ENCODE measurements at regions not wholly inside any gene's neighbourhood (a gene's known extent, or its start where the extent isn't known, plus 50 kb on each side); places are given as distances from the start of the nearest gene placed in this dataset.
"Not testable (repeated sequence)": the region's sequence is repeated elsewhere in the genome, so short reads cannot be mapped to it uniquely, and the experiment has no call there.

DNA sequence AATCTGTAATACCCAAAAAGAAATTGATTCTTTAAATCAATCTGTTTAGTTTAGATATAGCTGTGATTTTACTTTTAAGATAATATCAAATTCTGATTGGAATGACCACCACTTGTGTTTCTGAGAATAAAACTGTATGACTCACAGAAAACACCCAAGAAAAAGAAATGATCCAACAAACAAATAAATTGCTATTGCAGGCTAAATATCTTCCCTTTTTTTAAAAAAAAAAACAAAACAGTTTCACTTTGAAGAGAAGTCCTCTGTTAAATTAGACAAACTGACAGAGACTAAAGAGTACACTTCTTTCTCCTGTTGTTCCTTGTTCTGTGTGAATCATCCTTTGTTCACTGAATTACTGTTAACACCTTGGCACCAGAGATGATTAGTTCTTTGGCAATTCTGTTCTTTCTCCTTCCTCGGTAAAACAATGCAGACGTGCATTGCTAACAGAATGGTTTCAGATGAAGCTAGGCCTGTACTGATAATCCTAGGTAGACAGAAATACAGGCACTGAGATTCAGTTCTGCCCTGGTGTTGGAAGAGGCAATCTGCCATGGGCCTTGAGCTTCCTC is 895.2 kb upstream of the CITED2 start:
- DNase-seq (ENCODE audit: low spot score), result no peak
- no peak for ATAC-seq

DNA sequence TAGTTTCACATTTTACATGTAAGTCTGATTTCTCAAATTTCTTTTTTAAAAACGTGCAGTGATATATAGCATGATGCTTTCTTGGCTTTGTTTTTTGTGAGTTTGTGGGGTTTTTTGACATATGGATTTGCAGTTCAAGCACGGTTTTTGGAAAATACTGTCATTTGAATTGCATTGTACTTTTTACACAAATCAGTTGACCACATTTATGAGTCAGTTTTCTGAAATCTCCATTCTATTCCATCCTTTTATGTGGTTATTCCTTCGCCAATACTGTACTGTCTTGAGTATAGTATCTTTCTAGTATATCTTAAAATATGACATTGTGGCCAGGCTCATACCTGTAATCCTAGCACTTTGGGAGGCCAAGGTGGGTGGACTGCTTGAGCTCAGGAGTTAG is 890.0 kb upstream of the CITED2 start:
- ATAC-seq (no peak), DNase-seq (ENCODE audit: low spot score) (no peak)

GRCh38 chr6:140258302-140258701 is 883.9 kb upstream of the CITED2 start:
- ATAC-seq; DNase-seq (ENCODE audit: low spot score): not testable (repeated sequence)

DNA sequence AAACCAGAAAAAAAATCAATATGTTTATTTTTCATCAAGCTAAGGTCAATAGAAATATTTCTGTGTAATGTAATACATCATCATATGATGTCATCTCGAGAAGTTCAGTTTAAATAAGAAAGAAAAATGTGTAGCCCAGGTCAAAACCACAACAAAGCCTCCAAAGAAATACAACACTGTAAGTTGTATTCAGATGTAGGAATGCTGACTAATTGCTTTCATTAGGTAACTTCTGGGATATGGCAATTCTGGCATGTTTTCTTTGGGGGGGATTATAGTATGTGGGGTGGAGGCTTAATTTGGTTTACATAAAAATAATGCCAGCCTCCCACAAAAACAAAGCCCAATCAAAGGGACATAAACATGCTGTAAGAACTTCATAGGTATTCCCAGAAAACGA is 881.8 kb upstream of the CITED2 start:
- ATAC-seq (no peak), DNase-seq (ENCODE audit: low spot score) (no peak)

DNA sequence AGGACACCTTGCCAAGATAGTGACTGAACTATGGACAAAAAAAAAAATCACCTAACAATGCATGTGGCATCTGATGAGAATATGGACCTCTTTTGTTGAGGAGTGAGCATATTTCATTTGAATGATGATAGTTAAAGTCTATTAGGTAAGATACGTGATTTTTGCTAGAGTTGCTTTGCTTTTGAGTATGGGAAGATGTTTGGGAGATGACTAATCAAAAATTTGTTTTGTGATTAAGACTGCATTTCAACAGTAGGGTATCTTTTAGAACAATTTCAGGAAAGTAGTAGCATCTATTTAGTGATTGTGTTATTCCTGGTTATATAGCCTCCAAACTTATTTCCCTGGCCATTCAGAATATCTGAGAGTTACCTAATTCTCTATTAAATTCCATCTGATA is 878.6 kb upstream of the CITED2 start:
- ATAC-seq (no peak), DNase-seq (ENCODE audit: low spot score) (no peak)

DNA sequence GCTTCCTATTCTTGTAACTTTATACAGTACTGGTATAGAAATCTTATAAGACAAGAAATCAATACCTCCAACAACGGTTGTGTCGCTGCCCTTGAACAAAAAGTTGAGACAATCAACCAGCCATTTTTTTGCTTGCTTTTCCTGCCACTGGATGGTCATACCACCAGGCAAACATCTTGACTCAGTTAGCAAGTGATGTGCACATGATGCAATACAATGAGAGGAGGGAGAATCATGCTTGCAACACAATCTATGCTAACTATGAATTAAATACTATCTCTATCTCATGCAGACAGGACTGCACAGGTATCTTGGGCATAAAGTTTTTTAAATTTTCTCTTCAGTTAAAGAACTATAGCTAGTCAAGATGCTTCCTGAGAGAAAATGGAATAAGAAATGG is 877.7 kb upstream of the CITED2 start:
- ATAC-seq, result no peak

DNA sequence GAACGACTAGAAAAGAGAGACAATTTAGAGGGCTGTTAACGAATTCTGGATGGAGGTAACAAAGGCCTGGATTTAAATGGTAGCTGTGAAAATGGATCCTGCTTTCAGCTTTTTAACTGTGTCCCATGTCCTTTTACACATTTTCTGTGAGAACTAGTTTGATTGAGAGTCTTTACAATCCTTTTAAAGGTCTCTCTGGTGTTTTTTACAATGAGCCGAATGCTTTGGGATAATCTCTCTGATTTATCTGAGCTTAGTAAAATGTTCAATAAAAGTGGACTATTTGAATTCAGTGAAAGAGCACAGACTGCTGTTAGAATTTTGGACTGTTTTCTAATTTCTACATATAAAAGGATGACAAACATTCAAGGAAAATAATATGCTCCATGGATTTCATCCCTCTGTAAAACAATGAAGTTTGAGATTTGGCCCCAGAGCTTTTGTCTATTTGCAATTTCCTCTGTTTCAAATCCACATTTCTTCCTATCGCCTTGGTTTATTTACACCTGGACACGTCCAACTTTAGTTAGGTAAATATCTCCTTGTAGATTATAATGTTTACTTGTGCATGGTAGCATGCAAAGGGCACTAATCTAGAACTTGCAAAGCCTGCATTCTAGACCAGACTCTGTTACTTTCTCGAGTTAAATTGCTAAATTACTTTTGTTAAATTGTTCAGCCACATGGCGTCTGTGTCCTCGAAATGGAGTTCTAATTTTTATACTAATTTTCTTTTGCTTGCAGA is 871.0 kb upstream of the CITED2 start:
- ATAC-seq, result peak; percentile 23
- DNase-seq (ENCODE audit: low spot score), result no peak

More for the DNA sequence above, 877.7 kb upstream of the CITED2 start:
- no peak for DNase-seq (ENCODE audit: low spot score)

GRCh38 chr6:140237251-140237650 is 862.8 kb upstream of the CITED2 start:
- DNase-seq (ENCODE audit: low spot score) (no peak), ATAC-seq (no peak)

- ATAC-seq (no peak), DNase-seq (ENCODE audit: low spot score) (no peak)
Observed at GRCh38 chr6:140236732-140237131, 862.3 kb upstream of the CITED2 start.

- ATAC-seq, result no peak
- no peak for DNase-seq (ENCODE audit: low spot score)
Observed at GRCh38 chr6:140230282-140230681, 855.8 kb upstream of the CITED2 start.

GRCh38 chr6:140228491-140228890 is 854.0 kb upstream of the CITED2 start:
- no peak for ATAC-seq

DNA sequence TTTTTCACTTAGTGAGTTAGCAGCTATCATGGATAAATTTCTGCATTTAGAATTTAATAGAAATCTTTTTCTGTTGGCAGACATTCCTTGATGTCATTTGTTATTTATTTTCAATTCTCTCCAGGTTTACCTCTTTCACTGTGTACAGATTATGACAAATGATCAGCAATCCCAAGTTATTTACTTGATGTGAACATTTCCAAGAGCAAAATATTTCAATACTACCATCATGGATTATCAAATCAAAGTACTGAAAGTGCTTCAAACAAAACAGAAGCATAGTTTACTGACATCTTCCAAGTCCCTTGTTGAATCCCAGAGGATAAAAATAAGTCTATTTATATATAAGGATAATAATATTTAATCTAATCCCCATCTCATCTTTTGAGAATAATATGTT is 852.2 kb upstream of the CITED2 start:
- ATAC-seq, result no peak
- DNase-seq (ENCODE audit: low spot score), result no peak

More at GRCh38 chr6:140228491-140228890, 854.0 kb upstream of the CITED2 start:
- DNase-seq (ENCODE audit: low spot score), result no peak

GRCh38 chr6:140225701-140226436 is 851.4 kb upstream of the CITED2 start:
- DNase-seq (ENCODE audit: low spot score), result no peak
- no peak for ATAC-seq

DNA sequence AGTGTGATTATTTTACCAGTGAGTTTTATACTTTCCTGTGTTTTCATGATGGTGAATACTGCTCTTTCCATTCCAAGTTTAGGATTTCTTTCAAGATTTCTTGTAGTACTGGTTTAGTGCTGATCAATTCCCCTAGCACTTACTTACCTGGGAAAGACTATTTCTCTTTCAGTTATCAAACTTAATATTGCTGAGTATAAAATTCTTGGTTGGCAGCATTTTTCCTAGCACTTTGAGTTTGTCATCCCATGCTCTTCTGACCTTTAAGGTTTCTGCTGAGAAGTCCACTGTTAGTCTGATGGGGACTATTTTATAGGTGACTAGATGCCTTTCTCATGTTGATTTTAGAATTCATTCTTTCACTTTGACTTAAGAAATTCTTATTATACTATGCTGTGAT is 842.8 kb upstream of the CITED2 start:
- DNase-seq (ENCODE audit: low spot score) (no peak), ATAC-seq (no peak)

DNA sequence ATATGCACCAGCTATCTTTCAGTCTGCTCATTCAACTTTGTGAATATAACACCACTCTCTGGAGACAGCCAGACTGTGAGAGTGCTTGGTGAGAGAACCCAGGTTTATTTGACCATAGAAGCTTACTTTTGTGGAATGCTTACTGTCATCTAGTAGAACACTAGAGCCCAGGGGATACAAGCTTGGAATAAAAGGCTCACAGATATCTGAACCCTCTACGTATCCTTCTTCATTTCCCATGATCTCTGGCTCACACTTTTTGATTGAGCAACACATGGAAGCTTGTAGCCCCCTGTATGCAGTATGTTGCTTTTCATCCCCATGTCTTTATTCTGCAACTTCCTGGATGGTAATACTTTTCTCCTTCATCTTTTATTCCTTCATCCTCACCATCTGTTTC is 835.3 kb upstream of the CITED2 start:
- ATAC-seq (no peak), DNase-seq (ENCODE audit: low spot score) (no peak)

DNA sequence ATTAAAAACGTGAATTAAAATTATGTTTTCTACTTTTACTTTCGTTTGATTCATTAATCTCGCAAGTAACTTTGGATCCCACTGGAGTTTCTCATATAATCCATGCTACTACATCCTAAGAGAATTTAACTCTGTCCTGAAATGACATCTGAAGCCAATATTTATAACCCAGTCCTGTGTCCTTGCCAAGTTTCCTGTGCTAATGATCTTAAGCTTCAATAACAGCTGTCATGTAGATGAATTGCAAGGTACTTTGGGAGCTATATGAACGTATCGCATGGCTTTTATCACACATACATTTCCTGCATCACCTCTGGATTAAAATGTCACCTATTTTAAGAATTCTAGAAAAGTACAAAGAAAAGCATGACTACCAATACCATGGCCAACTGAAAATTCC is 833.8 kb upstream of the CITED2 start:
- no peak for DNase-seq (ENCODE audit: low spot score)
- ATAC-seq, result no peak

GRCh38 chr6:140205795-140206593 is 831.5 kb upstream of the CITED2 start:
- ATAC-seq (peak; percentile 31), DNase-seq (ENCODE audit: low spot score) (no peak)

DNA sequence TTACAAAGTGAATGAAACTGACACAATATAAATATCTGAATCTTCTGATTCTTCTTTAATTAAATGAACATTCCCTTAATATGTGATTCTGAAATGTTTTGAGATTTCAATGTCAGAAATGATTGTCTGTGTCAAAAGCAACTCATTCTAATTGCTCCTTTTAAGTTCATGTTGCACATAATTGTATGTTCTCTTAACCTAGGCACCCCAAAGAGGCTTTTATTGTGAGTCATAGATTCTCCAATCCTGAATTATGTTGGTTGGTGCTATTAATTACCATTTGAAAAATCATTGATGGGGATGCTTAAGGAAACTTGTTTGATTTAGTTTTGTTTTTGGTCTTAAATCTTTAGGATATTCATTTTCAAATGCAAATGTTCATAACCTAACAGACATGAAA is 829.7 kb upstream of the CITED2 start:
- ATAC-seq (no peak), DNase-seq (ENCODE audit: low spot score) (no peak)

GRCh38 chr6:140203661-140204147 is 829.3 kb upstream of the CITED2 start:
- ATAC-seq, result no peak
- DNase-seq (ENCODE audit: low spot score), result no peak

- ATAC-seq, result no peak
- DNase-seq (ENCODE audit: low spot score), result no peak
Observed at GRCh38 chr6:140202964-140203515, 828.6 kb upstream of the CITED2 start.

Measured in left lobe of liver (tissue), 2 donors.